ENCODE measurements at regions not wholly inside any gene's neighbourhood (a gene's known extent, or its start where the extent isn't known, plus 50 kb on each side); places are given as distances from the start of the nearest gene placed in this dataset.
"Not testable (repeated sequence)": the region's sequence is repeated elsewhere in the genome, so short reads cannot be mapped to it uniquely, and the experiment has no call there.

- DNase-seq: no peak
Measured at GRCh38 chr4:100906973-100907372, 389.2 kb upstream of the EMCN start.

GRCh38 chr4:100900945-100901344 lies 383.1 kb upstream of the EMCN start:
- DNase-seq: not testable (repeated sequence)

GRCh38 chr4:100900134-100900533 lies 382.3 kb upstream of the EMCN start:
- no peak for DNase-seq

GRCh38 chr4:100898844-100899243 lies 381.0 kb upstream of the EMCN start:
- no peak for DNase-seq

- DNase-seq: no peak
Measured at GRCh38 chr4:100895556-100896197, 377.9 kb upstream of the EMCN start.

GRCh38 chr4:100894339-100894870 lies 376.6 kb upstream of the EMCN start:
- no peak for DNase-seq

- no peak for DNase-seq
Measured at GRCh38 chr4:100891808-100892207, 374.0 kb upstream of the EMCN start.

- no peak for DNase-seq
Measured at GRCh38 chr4:100889898-100890297, 372.1 kb upstream of the EMCN start.

GRCh38 chr4:100889401-100889800 lies 371.6 kb upstream of the EMCN start:
- no peak for DNase-seq

- no peak for DNase-seq
Measured at GRCh38 chr4:100882661-100883060, 364.8 kb upstream of the EMCN start.

GRCh38 chr4:100881283-100881682 lies 363.5 kb upstream of the EMCN start:
- DNase-seq: no peak

- DNase-seq: no peak
Measured at GRCh38 chr4:100880011-100880410, 362.2 kb upstream of the EMCN start.

- DNase-seq: no peak
Measured at GRCh38 chr4:100879471-100879870, 361.6 kb upstream of the EMCN start.

- no peak for DNase-seq
Measured at GRCh38 chr4:100876546-100876945, 358.7 kb upstream of the EMCN start.

- DNase-seq: no peak
Measured at GRCh38 chr4:100875296-100876068, 357.7 kb upstream of the EMCN start.

- DNase-seq: no peak
Measured at GRCh38 chr4:100872811-100873210, 355.0 kb upstream of the EMCN start.

GRCh38 chr4:100870940-100871772 lies 353.3 kb upstream of the EMCN start:
- DNase-seq: no peak

- DNase-seq: no peak
Measured at GRCh38 chr4:100869276-100869675, 351.5 kb upstream of the EMCN start.

GRCh38 chr4:100868281-100868680 lies 350.5 kb upstream of the EMCN start:
- not testable (repeated sequence) for DNase-seq

GRCh38 chr4:100852326-100852725 lies 334.5 kb upstream of the EMCN start:
- no peak for DNase-seq

GRCh38 chr4:100849319-100849718 lies 331.5 kb upstream of the EMCN start:
- peak in 49 of 56 donors; percentile 3 to 86 (median 52) for DNase-seq

GRCh38 chr4:100848841-100849240 lies 331.0 kb upstream of the EMCN start:
- DNase-seq: peak in 2 of 56 donors; percentile 0 to 29

Measured in amygdala (tissue), 56 donors.